ENCODE measurements at regions not wholly inside any gene's neighbourhood (a gene's known extent, or its start where the extent isn't known, plus 50 kb on each side); places are given as distances from the start of the nearest gene placed in this dataset.

- no peak overlapping the region for H3K4me3 ChIP-seq (ENCODE audit: control insufficient read depth in 1 of 7, extremely low read depth in 1 of 7, insufficient read depth in 4 of 7, low read depth in 2 of 7, low read length in 6 of 7)
- no peaks in the 10 kb centered on the region for H3K36me3 ChIP-seq (ENCODE audit: control insufficient read depth in 4 of 4, insufficient read depth in 4 of 4, low read length in 3 of 4)
- no peaks in the 10 kb centered on the region for H3K4me1 ChIP-seq (ENCODE audit: control extremely low read depth in 1 of 4, control insufficient read depth in 4 of 4, insufficient read depth in 4 of 4, low read length in 3 of 4)
- no peak overlapping the region for H3K27ac ChIP-seq (ENCODE audit: insufficient read depth in 1 of 2, low read depth in 1 of 2, low read length in 2 of 2, poor library complexity in 1 of 2, severe bottlenecking in 2 of 2)
- WGBS (ENCODE audit: insufficient coverage), result no CpG with 5 or more reads among the region's 2 CpGs
- ChIA-PET CTCF (no interaction called here), POLR2A (no interaction called here)
- DNase-seq, result no peak
- H3K27me3 ChIP-seq (replicated peaks in 2 of 5; ENCODE audit: control insufficient read depth in 4 of 5, insufficient read depth in 5 of 5, low read length in 4 of 5), result peaks cover 0 to under 1% (median 0%) of the 10 kb centered on the region in 5 experiments
- peaks cover 0 to 8% (median 1%) of the 10 kb centered on the region in 5 experiments for H3K9me3 ChIP-seq (ENCODE audit: control extremely low read depth in 1 of 5, control insufficient read depth in 4 of 5, insufficient read depth in 2 of 5, low read depth in 1 of 5, low read length in 4 of 5)
These were observed 83.2 kb upstream of the EYA4 start for GRCh38 chr6:133157995-133158394.

- H3K4me3 ChIP-seq (ENCODE audit: control insufficient read depth in 1 of 7, extremely low read depth in 1 of 7, insufficient read depth in 4 of 7, low read depth in 2 of 7, low read length in 6 of 7), result no peak overlapping the region
- ChIA-PET CTCF (no interaction called here), POLR2A (no interaction called here)
- H3K4me1 ChIP-seq (ENCODE audit: control extremely low read depth in 1 of 4, control insufficient read depth in 4 of 4, insufficient read depth in 4 of 4, low read length in 3 of 4), result no peaks in the 10 kb centered on the region
- no peak for DNase-seq
- H3K9me3 ChIP-seq (ENCODE audit: control extremely low read depth in 1 of 5, control insufficient read depth in 4 of 5, insufficient read depth in 2 of 5, low read depth in 1 of 5, low read length in 4 of 5), result peaks cover 0 to 8% (median 1%) of the 10 kb centered on the region in 5 experiments
- H3K27me3 ChIP-seq (replicated peaks in 2 of 5; ENCODE audit: control insufficient read depth in 4 of 5, insufficient read depth in 5 of 5, low read length in 4 of 5), result peaks cover 0 to 1% (median 0%) of the 10 kb centered on the region in 5 experiments
- no peak overlapping the region for H3K27ac ChIP-seq (ENCODE audit: insufficient read depth in 1 of 2, low read depth in 1 of 2, low read length in 2 of 2, poor library complexity in 1 of 2, severe bottlenecking in 2 of 2)
- H3K36me3 ChIP-seq (ENCODE audit: control insufficient read depth in 4 of 4, insufficient read depth in 4 of 4, low read length in 3 of 4), result no peaks in the 10 kb centered on the region
- WGBS (ENCODE audit: insufficient coverage), result 33% methylated on average over 1 of the region's 2 CpGs
These were observed 81.8 kb upstream of the EYA4 start for GRCh38 chr6:133159255-133159795.

- DNase-seq, result no peak
- WGBS (ENCODE audit: insufficient coverage), result 100% methylated on average over 1 of the region's 2 CpGs
- ChIA-PET POLR2A (no interaction called here), CTCF (no interaction called here)
- Histone ChIP-seq H3K27me3 (replicated peaks in 2 of 5; ENCODE audit: control insufficient read depth in 4 of 5, insufficient read depth in 5 of 5, low read length in 4 of 5) (peaks cover 0 to 1% (median 0%) of the 10 kb centered on the region in 5 experiments), H3K27ac (ENCODE audit: insufficient read depth in 1 of 2, low read depth in 1 of 2, low read length in 2 of 2, poor library complexity in 1 of 2, severe bottlenecking in 2 of 2) (no peak overlapping the region), H3K4me1 (ENCODE audit: control extremely low read depth in 1 of 4, control insufficient read depth in 4 of 4, insufficient read depth in 4 of 4, low read length in 3 of 4) (no peaks in the 10 kb centered on the region), H3K4me3 (ENCODE audit: control insufficient read depth in 1 of 7, extremely low read depth in 1 of 7, insufficient read depth in 4 of 7, low read depth in 2 of 7, low read length in 6 of 7) (no peak overlapping the region), H3K36me3 (ENCODE audit: control insufficient read depth in 4 of 4, insufficient read depth in 4 of 4, low read length in 3 of 4) (no peaks in the 10 kb centered on the region), H3K9me3 (ENCODE audit: control extremely low read depth in 1 of 5, control insufficient read depth in 4 of 5, insufficient read depth in 2 of 5, low read depth in 1 of 5, low read length in 4 of 5) (peaks cover 0 to 1% (median 0%) of the 10 kb centered on the region in 5 experiments)
These were observed 80.6 kb upstream of the EYA4 start for GRCh38 chr6:133160536-133160935.

GRCh38 chr6:133165235-133165634 is 75.9 kb upstream of the EYA4 start:
- CTCF ChIA-PET, result no interaction called here
- no peaks in the 10 kb centered on the region for H3K9me3 ChIP-seq (ENCODE audit: control extremely low read depth in 1 of 5, control insufficient read depth in 4 of 5, insufficient read depth in 2 of 5, low read depth in 1 of 5, low read length in 4 of 5)
- no peak overlapping the region for H3K27ac ChIP-seq (ENCODE audit: insufficient read depth in 1 of 2, low read depth in 1 of 2, low read length in 2 of 2, poor library complexity in 1 of 2, severe bottlenecking in 2 of 2)
- H3K4me1 ChIP-seq (ENCODE audit: control extremely low read depth in 1 of 4, control insufficient read depth in 4 of 4, insufficient read depth in 4 of 4, low read length in 3 of 4), result no peaks in the 10 kb centered on the region
- no peaks in the 10 kb centered on the region for H3K36me3 ChIP-seq (ENCODE audit: control insufficient read depth in 4 of 4, insufficient read depth in 4 of 4, low read length in 3 of 4)
- no peak overlapping the region for H3K4me3 ChIP-seq (ENCODE audit: control insufficient read depth in 1 of 7, extremely low read depth in 1 of 7, insufficient read depth in 4 of 7, low read depth in 2 of 7, low read length in 6 of 7)
- POLR2A ChIA-PET, result no interaction called here
- peaks cover 0 to 3% (median 0%) of the 10 kb centered on the region in 5 experiments for H3K27me3 ChIP-seq (replicated peaks in 2 of 5; ENCODE audit: control insufficient read depth in 4 of 5, insufficient read depth in 5 of 5, low read length in 4 of 5)
- DNase-seq, result no peak

- 94% methylated on average over 2 of the region's 4 CpGs for WGBS (ENCODE audit: insufficient coverage)
- Histone ChIP-seq H3K36me3 (ENCODE audit: control insufficient read depth in 4 of 4, insufficient read depth in 4 of 4, low read length in 3 of 4) (no peaks in the 10 kb centered on the region), H3K9me3 (ENCODE audit: control extremely low read depth in 1 of 5, control insufficient read depth in 4 of 5, insufficient read depth in 2 of 5, low read depth in 1 of 5, low read length in 4 of 5) (no peaks in the 10 kb centered on the region), H3K27me3 (replicated peaks in 2 of 5; ENCODE audit: control insufficient read depth in 4 of 5, insufficient read depth in 5 of 5, low read length in 4 of 5) (peaks cover 0 to 3% (median 0%) of the 10 kb centered on the region in 5 experiments), H3K27ac (ENCODE audit: insufficient read depth in 1 of 2, low read depth in 1 of 2, low read length in 2 of 2, poor library complexity in 1 of 2, severe bottlenecking in 2 of 2) (no peak overlapping the region), H3K4me3 (ENCODE audit: control insufficient read depth in 1 of 7, extremely low read depth in 1 of 7, insufficient read depth in 4 of 7, low read depth in 2 of 7, low read length in 6 of 7) (no peak overlapping the region), H3K4me1 (ENCODE audit: control extremely low read depth in 1 of 4, control insufficient read depth in 4 of 4, insufficient read depth in 4 of 4, low read length in 3 of 4) (no peaks in the 10 kb centered on the region)
- ChIA-PET CTCF (no interaction called here), POLR2A (no interaction called here)
- no peak for DNase-seq
These were observed 74.4 kb upstream of the EYA4 start for GRCh38 chr6:133166766-133167165.

GRCh38 chr6:133169901-133170300 is 71.3 kb upstream of the EYA4 start:
- DNase-seq, result no peak
- Histone ChIP-seq H3K9me3 (ENCODE audit: control extremely low read depth in 1 of 5, control insufficient read depth in 4 of 5, insufficient read depth in 2 of 5, low read depth in 1 of 5, low read length in 4 of 5) (peaks cover 0 to 11% (median 6%) of the 10 kb centered on the region in 5 experiments), H3K36me3 (ENCODE audit: control insufficient read depth in 4 of 4, insufficient read depth in 4 of 4, low read length in 3 of 4) (no peaks in the 10 kb centered on the region), H3K4me3 (ENCODE audit: control insufficient read depth in 1 of 7, extremely low read depth in 1 of 7, insufficient read depth in 4 of 7, low read depth in 2 of 7, low read length in 6 of 7) (no peak overlapping the region), H3K4me1 (ENCODE audit: control extremely low read depth in 1 of 4, control insufficient read depth in 4 of 4, insufficient read depth in 4 of 4, low read length in 3 of 4) (no peaks in the 10 kb centered on the region), H3K27ac (ENCODE audit: insufficient read depth in 1 of 2, low read depth in 1 of 2, low read length in 2 of 2, poor library complexity in 1 of 2, severe bottlenecking in 2 of 2) (no peak overlapping the region), H3K27me3 (replicated peaks in 2 of 5; ENCODE audit: control insufficient read depth in 4 of 5, insufficient read depth in 5 of 5, low read length in 4 of 5) (peaks cover 0 to 2% (median 0%) of the 10 kb centered on the region in 5 experiments)
- POLR2A ChIA-PET, result no interaction called here
- CTCF ChIA-PET, result no interaction called here
- no CpG with 5 or more reads among the region's 1 CpG for WGBS (ENCODE audit: insufficient coverage)

- Histone ChIP-seq H3K9me3 (ENCODE audit: control extremely low read depth in 1 of 5, control insufficient read depth in 4 of 5, insufficient read depth in 2 of 5, low read depth in 1 of 5, low read length in 4 of 5) (peaks cover 0 to 11% (median 6%) of the 10 kb centered on the region in 5 experiments), H3K4me1 (ENCODE audit: control extremely low read depth in 1 of 4, control insufficient read depth in 4 of 4, insufficient read depth in 4 of 4, low read length in 3 of 4) (no peaks in the 10 kb centered on the region), H3K27ac (ENCODE audit: insufficient read depth in 1 of 2, low read depth in 1 of 2, low read length in 2 of 2, poor library complexity in 1 of 2, severe bottlenecking in 2 of 2) (no peak overlapping the region), H3K4me3 (ENCODE audit: control insufficient read depth in 1 of 7, extremely low read depth in 1 of 7, insufficient read depth in 4 of 7, low read depth in 2 of 7, low read length in 6 of 7) (no peak overlapping the region), H3K27me3 (replicated peaks in 2 of 5; ENCODE audit: control insufficient read depth in 4 of 5, insufficient read depth in 5 of 5, low read length in 4 of 5) (peaks cover 0 to 2% (median 0%) of the 10 kb centered on the region in 5 experiments), H3K36me3 (ENCODE audit: control insufficient read depth in 4 of 4, insufficient read depth in 4 of 4, low read length in 3 of 4) (no peaks in the 10 kb centered on the region)
- CTCF ChIA-PET, result no interaction called here
- POLR2A ChIA-PET, result no interaction called here
- no peak for DNase-seq
These were observed 70.6 kb upstream of the EYA4 start for GRCh38 chr6:133170602-133171001.
